ENCODE measurements at regions not wholly inside any gene's neighbourhood (a gene's known extent, or its start where the extent isn't known, plus 50 kb on each side); places are given as distances from the start of the nearest gene placed in this dataset.

DNA sequence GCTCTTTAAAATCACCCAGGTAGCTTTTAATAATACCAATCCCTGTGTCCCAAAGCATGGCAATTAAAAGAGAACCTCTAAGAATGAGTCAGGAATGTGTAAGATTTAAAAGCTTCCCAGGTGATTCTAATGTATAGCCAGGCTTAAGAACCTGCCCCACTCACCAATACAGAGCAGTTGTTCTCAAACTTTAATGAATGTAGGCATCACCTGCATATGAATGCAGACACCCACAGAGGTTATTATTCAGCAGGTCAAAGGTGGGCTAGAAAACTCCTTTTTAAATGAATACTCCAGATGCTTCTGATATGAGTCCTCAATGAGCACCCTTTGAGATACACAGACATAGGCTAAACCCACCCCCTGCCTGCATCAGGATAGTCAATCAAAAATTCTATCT is 298.1 kb upstream of the KCNMB2 start:
- TF ChIP-seq, protein P1, sequence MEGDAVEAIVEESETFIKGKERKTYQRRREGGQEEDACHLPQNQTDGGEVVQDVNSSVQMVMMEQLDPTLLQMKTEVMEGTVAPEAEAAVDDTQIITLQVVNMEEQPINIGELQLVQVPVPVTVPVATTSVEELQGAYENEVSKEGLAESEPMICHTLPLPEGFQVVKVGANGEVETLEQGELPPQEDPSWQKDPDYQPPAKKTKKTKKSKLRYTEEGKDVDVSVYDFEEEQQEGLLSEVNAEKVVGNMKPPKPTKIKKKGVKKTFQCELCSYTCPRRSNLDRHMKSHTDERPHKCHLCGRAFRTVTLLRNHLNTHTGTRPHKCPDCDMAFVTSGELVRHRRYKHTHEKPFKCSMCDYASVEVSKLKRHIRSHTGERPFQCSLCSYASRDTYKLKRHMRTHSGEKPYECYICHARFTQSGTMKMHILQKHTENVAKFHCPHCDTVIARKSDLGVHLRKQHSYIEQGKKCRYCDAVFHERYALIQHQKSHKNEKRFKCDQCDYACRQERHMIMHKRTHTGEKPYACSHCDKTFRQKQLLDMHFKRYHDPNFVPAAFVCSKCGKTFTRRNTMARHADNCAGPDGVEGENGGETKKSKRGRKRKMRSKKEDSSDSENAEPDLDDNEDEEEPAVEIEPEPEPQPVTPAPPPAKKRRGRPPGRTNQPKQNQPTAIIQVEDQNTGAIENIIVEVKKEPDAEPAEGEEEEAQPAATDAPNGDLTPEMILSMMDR (IDR thresholded peaks at IDR 0.05): no peak
- TF ChIP-seq POLR2A (IDR thresholded peaks at IDR 0.05): no peak

All from heart left ventricle (tissue), 13 donors.